ENCODE measurements at regions not wholly inside any gene's neighbourhood (a gene's known extent, or its start where the extent isn't known, plus 50 kb on each side); places are given as distances from the start of the nearest gene placed in this dataset.
A peak's percentile ranks its signal among the peaks of the same experiment; 100 is the strongest.

DNA sequence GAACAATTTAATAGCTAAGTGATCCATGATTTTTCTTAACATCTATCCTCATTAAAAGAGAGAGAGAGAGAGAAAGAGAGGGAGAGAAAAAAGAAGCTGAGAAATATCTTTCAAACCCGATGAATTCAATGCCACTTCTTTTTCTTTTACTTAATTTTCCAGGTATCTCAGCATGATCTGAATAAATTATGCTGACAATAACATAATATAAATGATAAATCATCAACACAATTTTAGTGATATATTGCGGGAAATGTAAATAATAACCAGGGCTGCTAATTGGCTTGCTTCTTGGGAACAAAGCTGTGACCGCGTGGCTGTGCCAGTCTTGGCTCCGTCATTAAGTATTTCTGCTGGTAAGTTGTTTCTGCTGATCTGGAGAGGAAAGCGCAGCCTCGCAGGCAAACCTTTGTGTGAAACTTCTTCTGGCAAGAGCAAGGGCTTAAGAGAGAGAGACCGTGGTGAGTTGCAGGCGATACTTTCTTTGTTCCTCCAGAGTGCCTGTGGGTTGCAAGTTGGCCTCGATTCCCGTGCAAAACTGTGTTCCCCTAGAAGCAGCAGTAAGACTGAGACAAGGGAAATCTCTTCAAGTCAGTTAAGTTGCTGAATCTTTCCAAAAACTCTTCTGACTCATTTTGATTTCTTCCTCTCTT lies 489.1 kb upstream of the TSHZ3 start:
- Histone ChIP-seq H3K36me3 (no peaks in the 10 kb centered on the region), H3K9me3 (no peaks in the 10 kb centered on the region), H3K27ac (no peak overlapping the region), H3K4me3 (no peak overlapping the region), H3K27me3 (replicated peaks; ENCODE audit: insufficient read depth) (no peaks in the 10 kb centered on the region), H3K4me1 (replicated peaks) (no peaks in the 10 kb centered on the region)
- intact Hi-C loops (cut with DNase I), result no loop called here
- 5% methylated on average over 11 of the region's 11 CpGs for WGBS
- DNase-seq (ENCODE audit: low spot score), result peak; percentile 10
- TF ChIP-seq POLR2AphosphoS5 (IDR thresholded peaks at IDR 0.05) (no peak), POLR2A (IDR thresholded peaks at IDR 0.05) (no peak)
- TF ChIP-seq, protein P1, sequence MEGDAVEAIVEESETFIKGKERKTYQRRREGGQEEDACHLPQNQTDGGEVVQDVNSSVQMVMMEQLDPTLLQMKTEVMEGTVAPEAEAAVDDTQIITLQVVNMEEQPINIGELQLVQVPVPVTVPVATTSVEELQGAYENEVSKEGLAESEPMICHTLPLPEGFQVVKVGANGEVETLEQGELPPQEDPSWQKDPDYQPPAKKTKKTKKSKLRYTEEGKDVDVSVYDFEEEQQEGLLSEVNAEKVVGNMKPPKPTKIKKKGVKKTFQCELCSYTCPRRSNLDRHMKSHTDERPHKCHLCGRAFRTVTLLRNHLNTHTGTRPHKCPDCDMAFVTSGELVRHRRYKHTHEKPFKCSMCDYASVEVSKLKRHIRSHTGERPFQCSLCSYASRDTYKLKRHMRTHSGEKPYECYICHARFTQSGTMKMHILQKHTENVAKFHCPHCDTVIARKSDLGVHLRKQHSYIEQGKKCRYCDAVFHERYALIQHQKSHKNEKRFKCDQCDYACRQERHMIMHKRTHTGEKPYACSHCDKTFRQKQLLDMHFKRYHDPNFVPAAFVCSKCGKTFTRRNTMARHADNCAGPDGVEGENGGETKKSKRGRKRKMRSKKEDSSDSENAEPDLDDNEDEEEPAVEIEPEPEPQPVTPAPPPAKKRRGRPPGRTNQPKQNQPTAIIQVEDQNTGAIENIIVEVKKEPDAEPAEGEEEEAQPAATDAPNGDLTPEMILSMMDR (IDR thresholded peaks at IDR 0.05), result no peak

DNA sequence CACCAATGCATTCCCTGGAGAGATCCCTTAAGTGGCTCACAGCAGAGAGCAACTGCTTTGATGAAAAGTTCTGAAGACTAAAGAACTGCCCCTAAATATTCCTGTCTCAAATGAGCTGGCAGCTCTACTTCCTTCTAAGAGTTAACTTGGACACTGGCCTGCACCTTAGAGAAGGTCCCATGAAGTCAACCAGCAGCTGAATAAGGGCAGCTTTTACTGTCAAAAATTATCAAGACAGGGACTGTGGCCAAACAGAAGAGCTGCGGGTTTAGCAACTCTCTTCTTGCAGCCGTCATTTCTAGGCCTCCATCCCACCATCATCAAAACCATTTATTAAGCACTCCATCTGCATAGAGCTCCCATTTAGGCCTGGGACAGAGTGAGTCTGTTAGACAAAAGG lies 491.1 kb upstream of the TSHZ3 start:
- DNase-seq (ENCODE audit: low spot score), result no peak
- Histone ChIP-seq H3K27me3 (replicated peaks; ENCODE audit: insufficient read depth) (no peaks in the 10 kb centered on the region), H3K9me3 (no peaks in the 10 kb centered on the region), H3K4me1 (replicated peaks) (no peaks in the 10 kb centered on the region), H3K27ac (no peak overlapping the region), H3K4me3 (no peak overlapping the region), H3K36me3 (no peaks in the 10 kb centered on the region)
- 65% methylated on average over 2 of the region's 2 CpGs for WGBS
- intact Hi-C loops (cut with DNase I), result no loop called here
- TF ChIP-seq POLR2A (IDR thresholded peaks at IDR 0.05) (no peak), POLR2AphosphoS5 (IDR thresholded peaks at IDR 0.05) (no peak)
- TF ChIP-seq, protein P1 (IDR thresholded peaks at IDR 0.05), result no peak

DNA sequence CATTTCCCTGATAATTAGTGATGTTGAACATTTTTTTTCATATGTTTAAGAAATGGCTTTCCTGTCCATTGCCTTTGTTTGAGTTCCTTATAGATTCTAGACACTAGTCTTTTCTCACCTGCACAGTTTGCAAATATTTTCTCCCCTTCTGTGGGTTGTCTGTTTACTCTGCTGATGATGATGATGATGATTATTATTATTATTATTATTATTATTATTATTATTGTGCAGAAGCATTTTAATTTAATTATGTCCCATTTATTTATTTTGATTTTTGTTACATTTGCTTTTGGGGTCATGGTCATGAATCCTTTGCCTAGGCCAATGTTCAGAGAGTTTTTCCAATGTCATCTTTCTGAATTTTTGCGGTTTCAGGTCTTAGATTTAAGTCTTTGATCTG lies 492.5 kb upstream of the TSHZ3 start:
- Histone ChIP-seq H3K27ac (no peak overlapping the region), H3K27me3 (replicated peaks; ENCODE audit: insufficient read depth) (no peaks in the 10 kb centered on the region), H3K9me3 (no peaks in the 10 kb centered on the region), H3K4me3 (no peak overlapping the region), H3K36me3 (no peaks in the 10 kb centered on the region), H3K4me1 (replicated peaks) (no peaks in the 10 kb centered on the region)
- intact Hi-C loops (cut with DNase I), result no loop called here
- no peak for DNase-seq (ENCODE audit: low spot score)
- WGBS, result 100% methylated on average over 1 of the region's 1 CpG
- no peak for TF ChIP-seq POLR2AphosphoS5 (IDR thresholded peaks at IDR 0.05)
- TF ChIP-seq, protein P1 (IDR thresholded peaks at IDR 0.05), result no peak
- no peak for TF ChIP-seq POLR2A (IDR thresholded peaks at IDR 0.05)

DNA sequence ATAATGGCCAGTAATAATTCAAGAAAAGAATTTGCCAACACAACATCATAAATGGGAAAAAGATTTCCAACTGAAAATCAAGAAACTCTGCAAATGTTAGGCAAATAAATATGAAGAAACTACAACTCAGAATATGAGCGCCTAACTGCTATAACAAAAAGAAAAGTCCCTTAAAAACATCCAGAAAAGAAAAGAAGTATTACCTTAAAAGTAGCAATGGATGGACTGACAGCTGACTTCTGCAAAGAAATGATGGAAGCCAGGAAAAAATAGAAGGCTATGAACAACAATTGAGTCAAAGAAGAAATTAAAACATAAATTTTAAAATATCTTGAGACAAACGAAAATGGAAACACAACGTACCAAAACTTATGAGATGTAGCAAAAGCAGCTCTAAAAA lies 482.3 kb upstream of the ZNF507 start:
- Histone ChIP-seq H3K27me3 (replicated peaks; ENCODE audit: insufficient read depth) (no peaks in the 10 kb centered on the region), H3K4me1 (replicated peaks) (no peaks in the 10 kb centered on the region), H3K27ac (no peak overlapping the region), H3K9me3 (no peaks in the 10 kb centered on the region), H3K4me3 (no peak overlapping the region), H3K36me3 (no peaks in the 10 kb centered on the region)
- intact Hi-C loops (cut with DNase I), result no loop called here
- 93% methylated on average over 3 of the region's 3 CpGs for WGBS
- TF ChIP-seq POLR2A (IDR thresholded peaks at IDR 0.05) (no peak), POLR2AphosphoS5 (IDR thresholded peaks at IDR 0.05) (no peak)
- TF ChIP-seq, protein P1 (IDR thresholded peaks at IDR 0.05), result no peak
- DNase-seq (ENCODE audit: low spot score), result no peak

DNA sequence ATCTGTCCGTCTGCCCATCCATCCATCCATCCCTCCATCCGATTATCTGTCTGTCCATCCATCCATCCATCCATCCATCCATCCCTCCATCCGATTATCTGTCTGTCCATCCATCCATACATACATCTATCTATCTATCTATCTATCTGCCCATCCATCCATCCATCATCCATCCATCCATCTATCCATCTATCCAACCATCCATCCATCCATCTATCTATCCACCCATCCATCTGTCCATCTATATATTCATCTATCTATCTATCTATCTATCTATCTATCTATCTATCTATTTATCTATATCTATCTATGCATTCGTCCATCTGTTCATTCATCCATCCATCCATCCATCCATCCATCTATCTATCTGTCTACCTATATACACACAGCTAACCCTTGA lies 471.1 kb upstream of the ZNF507 start:
- Histone ChIP-seq H3K36me3 (no peaks in the 10 kb centered on the region), H3K4me1 (replicated peaks) (no peaks in the 10 kb centered on the region), H3K27me3 (replicated peaks; ENCODE audit: insufficient read depth) (no peaks in the 10 kb centered on the region), H3K27ac (no peak overlapping the region), H3K4me3 (no peak overlapping the region), H3K9me3 (no peaks in the 10 kb centered on the region)
- DNase-seq (ENCODE audit: low spot score), result no peak
- TF ChIP-seq POLR2A (IDR thresholded peaks at IDR 0.05), result no peak
- TF ChIP-seq POLR2AphosphoS5 (IDR thresholded peaks at IDR 0.05), result no peak
- TF ChIP-seq, protein P1 (IDR thresholded peaks at IDR 0.05), result no peak
- WGBS, result 96% methylated on average over 4 of the region's 4 CpGs
- intact Hi-C loops (cut with DNase I), result no loop called here
